Mammary epithelial cell (primary cell): ENCODE measurements at regions not wholly inside any gene's neighbourhood (a gene's known extent, or its start where the extent isn't known, plus 50 kb on each side); places are given as distances from the start of the nearest gene placed in this dataset.

Experiments
- CTCF ChIP-seq, 2 donors: IDR thresholded peaks in 1 of 2; conservative IDR thresholded peaks in 1 of 2; 2 replicates each; pipeline ENCODE4 v1.5.1; 2011 to 2012; ENCODE audit warnings: inconsistent platforms in 2 of 2, low read length in 2 of 2, mild to moderate bottlenecking in 2 of 2, control low read depth in 1 of 2, low read depth in 1 of 2; ENCODE audit not compliant: insufficient read depth in 1 of 2; ENCODE audit errors: extremely low read depth in 1 of 2
- EZH2 ChIP-seq: IDR thresholded peaks from 2 replicates; pipeline ENCODE4 v1.6.1; 2012; ENCODE audit warnings: low read length, inconsistent platforms, borderline replicate concordance

DNA sequence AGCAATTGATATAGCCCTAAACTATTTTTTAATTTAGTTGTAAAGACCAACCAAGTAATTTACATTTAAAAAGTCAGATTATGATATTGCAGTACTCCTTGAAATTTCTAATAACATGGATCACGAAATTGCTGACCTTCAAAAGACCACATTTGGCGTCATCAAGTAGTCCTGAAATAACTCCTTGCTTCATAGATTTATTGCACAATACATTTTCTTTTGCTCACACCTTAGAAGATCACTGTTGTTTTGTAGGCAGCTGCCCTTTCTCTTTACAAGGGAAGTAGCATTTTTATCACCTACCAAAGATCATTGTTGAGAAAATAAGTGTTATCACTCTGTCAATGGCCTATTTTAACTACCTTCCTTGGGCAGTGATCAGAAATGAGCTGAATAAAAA lies 815.8 kb downstream of the METTL15 start:
- TF ChIP-seq CTCF (conservative IDR thresholded peaks at IDR 0.05 in 1 of 2, IDR thresholded peaks at IDR 0.05 in 1 of 2; ENCODE audit: extremely low read depth in 1 of 2, insufficient read depth in 1 of 2, low read depth in 1 of 2, low read length in 2 of 2) (no peak), EZH2 (no peak)
